MM.1S (cell line): ENCODE measurements at regions not wholly inside any gene's neighbourhood (a gene's known extent, or its start where the extent isn't known, plus 50 kb on each side); places are given as distances from the start of the nearest gene placed in this dataset.

ENCODE experiments used
- EZH2 ChIP-seq: fragments of 300-600 bp; sonication (generic); optimal IDR thresholded peaks from 2 replicates; pipeline ENCODE3; 2017; ENCODE audit warnings: low read depth, mild to moderate bottlenecking, antibody characterized with exemption, low read length, mixed read lengths
- EZH2phosphoT487 ChIP-seq: fragments of 300-600 bp; sonication (generic); IDR thresholded peaks from 2 replicates; pipeline ENCODE4 v1.6.1; 2018; ENCODE audit warnings: antibody characterized with exemption, low read length
- TF ChIP-seq, protein P1 (sequence below): fragments of 300-600 bp; sonication (generic); IDR thresholded peaks from 2 replicates; pipeline ENCODE4 v1.5.1; 2016; ENCODE audit warnings: antibody characterized with exemption, low read length, mixed read lengths

DNA sequence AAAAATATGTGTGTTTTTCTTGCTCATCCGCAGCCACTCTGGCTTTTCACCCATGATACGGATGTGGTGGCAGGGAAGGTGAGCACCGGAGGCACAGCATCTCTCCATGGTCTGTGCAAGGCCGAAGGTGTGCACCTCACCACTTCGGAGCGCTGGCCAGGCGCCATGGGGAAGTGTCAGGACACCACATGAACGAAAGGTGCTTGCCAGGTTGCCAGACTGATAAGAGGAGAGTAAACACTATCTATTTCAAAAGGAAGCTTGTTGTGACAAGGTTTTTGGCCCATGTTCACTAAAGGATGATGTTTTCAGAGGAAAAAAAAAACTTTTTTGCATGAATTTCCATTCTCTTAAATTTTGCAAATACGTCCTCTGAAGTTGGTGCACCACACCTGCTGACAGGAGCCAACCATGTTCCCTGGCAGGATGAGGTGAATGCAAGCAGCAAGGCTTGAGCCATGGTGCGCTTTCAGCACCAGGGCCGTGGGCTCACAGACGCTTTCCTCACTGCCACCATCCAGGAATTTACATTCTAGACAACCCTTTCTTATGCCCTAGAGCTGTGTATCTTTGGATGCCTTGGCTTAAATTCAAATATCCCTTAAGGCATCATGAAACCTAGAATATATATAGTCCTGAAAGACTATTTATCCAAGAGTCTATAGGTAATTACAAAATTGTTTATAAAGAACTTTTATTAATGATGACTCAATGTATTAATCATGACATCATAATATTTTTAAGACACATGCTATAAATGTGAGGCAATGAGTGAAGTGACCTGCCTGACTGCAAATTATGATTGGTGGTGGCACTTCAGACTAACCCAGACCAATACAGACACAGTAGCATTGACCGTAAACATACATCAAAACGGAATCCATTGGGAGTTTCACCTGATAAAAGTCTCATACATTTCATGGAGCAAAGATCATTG is 234.5 kb downstream of the TFAP2A start:
- no peak for TF ChIP-seq EZH2
- TF ChIP-seq, protein P1, sequence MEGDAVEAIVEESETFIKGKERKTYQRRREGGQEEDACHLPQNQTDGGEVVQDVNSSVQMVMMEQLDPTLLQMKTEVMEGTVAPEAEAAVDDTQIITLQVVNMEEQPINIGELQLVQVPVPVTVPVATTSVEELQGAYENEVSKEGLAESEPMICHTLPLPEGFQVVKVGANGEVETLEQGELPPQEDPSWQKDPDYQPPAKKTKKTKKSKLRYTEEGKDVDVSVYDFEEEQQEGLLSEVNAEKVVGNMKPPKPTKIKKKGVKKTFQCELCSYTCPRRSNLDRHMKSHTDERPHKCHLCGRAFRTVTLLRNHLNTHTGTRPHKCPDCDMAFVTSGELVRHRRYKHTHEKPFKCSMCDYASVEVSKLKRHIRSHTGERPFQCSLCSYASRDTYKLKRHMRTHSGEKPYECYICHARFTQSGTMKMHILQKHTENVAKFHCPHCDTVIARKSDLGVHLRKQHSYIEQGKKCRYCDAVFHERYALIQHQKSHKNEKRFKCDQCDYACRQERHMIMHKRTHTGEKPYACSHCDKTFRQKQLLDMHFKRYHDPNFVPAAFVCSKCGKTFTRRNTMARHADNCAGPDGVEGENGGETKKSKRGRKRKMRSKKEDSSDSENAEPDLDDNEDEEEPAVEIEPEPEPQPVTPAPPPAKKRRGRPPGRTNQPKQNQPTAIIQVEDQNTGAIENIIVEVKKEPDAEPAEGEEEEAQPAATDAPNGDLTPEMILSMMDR = no peak
- no peak for TF ChIP-seq EZH2phosphoT487
